Activated CD4-positive, alpha-beta T cell treated with anti-CD3 and anti-CD28 coated beads, Interleukin-2, amount 50 U/mL, for 16 hours (primary cell): ENCODE measurements at regions not wholly inside any gene's neighbourhood (a gene's known extent, or its start where the extent isn't known, plus 50 kb on each side); places are given as distances from the start of the nearest gene placed in this dataset.
"Not testable (repeated sequence)": the region's sequence is repeated elsewhere in the genome, so short reads cannot be mapped to it uniquely, and the experiment has no call there.

ENCODE experiments used
- DNase-seq: peaks from one replicate; pipeline ENCODE4 v3.0.0-alpha.2; 2020

DNA sequence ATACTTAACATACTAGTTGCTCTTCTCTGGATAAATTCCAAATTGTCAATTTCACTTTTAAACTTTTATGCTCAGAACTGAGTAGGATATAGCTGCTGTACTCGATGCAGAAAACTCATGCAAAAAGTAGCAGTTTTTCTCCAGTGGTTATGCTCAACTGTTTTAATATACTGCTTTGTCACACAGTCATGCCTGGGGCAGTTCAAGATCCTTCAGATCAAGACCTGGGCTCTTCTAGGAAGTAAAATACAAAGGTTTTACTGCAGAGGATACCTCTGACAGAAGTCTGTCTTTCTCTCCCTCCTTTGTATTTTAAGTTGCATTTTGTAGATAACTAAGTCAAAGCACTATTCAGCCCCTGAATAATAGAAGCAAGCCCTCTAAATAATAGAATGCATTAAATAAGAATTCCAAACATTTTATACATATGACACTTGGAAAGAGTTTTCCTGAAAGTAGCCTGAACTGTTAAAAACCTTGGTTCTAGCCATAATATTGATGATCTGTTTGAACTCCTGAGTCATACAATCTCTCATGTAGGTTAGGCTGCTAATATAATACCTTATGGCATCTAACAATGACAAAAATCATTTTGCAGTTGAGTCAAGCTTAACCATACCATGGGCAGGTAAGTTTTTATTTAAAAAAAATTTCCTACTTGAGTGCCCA is 183.3 kb upstream of the TRIB2 start:
- no peak for DNase-seq

DNA sequence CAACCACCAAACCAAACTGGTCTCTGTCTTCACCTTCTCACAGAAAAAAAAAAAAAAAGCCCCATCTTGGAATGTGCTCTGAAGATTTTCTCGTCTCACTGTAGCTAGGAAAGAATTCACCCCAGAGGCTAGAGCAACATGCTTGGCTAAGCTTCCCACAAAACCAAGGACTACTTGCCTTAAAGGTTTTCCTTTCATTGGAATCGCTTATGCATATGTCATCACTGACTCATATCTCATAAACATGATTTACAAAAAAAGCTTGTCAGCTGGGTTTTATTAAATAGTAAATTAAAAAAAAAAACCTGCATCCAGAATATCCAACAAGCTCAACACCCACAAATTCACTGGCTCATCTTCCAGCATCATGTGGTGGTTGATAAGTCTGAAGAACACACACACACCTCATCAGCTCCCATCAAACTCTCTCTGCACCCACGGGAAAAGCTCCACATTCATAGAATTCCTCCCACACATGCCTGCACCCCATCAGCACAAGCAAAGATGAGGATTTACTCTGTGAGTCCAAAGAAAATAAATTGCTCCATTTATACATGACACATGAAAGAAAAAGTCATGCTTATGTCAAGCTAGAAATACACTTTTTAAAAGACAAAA is 182.0 kb upstream of the TRIB2 start:
- no peak for DNase-seq

DNA sequence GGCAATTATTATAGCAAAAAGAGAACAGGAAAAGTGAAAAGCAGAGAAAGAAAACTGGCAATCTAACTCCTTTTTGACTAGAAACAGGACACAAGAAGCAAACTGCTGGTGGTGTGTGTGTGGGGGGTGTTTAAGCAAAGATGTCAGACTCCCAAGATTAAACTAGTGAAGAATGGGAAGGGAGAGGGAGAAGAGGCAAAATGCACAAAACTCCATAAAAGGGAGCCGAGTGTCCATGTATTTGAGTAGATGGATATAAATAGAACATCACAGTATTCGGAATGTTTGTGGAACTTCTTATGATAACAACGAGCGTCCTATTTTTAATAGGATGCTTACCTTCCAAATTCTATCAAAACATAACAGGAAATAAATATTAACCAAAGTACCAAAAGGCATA is 179.8 kb upstream of the TRIB2 start:
- DNase-seq = no peak

DNA sequence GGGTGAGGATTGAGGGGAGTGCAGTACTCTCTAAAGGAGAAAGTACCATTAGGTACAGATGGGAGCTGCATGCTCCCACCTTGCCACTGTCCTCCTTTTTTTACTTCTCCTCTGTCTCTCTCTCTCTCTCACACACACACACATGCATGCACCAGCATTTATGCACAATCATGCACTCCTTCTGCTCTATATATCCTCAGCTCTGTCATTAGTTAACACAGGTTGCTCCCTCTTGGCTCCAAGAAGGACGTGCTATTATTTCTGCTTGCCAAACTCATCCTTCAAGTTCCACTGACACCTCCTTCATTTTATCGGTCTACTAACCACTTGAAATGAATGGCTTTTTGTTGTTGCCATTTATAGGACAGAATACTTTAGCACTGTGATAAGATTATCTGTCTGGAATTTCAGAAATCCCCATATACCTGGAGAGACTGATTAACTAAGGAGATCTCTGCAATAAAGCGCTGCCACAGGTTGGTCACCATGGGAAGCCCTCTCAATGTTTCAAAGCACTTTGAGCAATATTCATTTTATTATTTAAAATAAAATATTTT is 178.5 kb upstream of the TRIB2 start:
- no peak for DNase-seq

DNA sequence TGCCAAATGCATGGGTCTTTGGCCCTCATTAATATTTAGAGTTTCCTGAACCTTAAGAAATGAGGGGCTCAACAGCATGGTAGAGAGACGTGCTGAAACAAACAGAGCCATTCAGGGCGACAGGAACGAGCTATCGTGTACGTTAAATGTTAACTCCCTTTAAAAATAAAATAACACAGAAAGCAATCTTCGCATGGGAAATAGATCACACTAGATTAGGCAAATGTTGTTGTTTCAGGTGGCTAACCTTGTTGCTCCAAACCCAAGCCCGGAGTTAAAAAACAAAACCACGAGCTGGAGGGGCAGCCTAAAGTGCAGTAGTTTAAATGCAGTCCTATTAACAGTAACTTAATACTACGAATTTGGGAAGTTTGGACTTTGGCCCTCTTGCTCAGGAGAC is 177.4 kb upstream of the TRIB2 start:
- no peak for DNase-seq

DNA sequence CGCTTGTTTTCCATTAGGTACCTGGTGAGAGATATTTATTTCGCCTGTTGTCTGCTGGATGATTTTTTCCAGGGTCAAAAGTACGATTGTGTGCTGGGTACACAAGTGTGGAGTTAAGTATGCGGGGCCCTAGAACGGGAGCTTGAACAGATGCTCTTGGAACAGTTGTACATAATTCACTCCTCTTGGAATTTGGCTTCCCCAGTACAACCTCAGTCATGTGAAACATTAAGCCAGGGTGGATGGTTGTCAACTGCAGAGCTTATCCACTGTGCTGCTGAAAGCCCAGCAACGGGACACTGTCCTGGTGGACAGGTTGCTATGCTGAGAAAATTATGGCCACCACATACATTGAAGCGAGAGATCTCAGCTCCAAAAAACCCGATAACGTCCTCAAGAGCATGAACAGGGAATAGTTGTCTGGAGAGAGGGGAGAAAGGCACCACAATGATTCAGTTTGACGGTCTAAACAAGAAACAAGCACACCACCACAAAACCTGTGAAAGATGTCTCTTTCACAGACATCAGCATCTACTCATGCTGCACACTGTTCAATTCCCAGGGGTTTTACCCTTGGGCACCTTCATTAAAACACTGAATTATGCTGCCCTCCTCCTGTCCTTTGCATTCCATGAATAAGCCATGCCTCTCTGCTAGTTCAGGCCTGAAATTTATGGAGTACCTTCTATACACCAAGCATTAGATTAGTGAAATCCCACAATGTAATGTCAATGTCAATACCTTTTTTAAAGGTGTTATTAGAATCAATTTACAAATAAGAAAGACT is 176.8 kb upstream of the TRIB2 start:
- DNase-seq = no peak

DNA sequence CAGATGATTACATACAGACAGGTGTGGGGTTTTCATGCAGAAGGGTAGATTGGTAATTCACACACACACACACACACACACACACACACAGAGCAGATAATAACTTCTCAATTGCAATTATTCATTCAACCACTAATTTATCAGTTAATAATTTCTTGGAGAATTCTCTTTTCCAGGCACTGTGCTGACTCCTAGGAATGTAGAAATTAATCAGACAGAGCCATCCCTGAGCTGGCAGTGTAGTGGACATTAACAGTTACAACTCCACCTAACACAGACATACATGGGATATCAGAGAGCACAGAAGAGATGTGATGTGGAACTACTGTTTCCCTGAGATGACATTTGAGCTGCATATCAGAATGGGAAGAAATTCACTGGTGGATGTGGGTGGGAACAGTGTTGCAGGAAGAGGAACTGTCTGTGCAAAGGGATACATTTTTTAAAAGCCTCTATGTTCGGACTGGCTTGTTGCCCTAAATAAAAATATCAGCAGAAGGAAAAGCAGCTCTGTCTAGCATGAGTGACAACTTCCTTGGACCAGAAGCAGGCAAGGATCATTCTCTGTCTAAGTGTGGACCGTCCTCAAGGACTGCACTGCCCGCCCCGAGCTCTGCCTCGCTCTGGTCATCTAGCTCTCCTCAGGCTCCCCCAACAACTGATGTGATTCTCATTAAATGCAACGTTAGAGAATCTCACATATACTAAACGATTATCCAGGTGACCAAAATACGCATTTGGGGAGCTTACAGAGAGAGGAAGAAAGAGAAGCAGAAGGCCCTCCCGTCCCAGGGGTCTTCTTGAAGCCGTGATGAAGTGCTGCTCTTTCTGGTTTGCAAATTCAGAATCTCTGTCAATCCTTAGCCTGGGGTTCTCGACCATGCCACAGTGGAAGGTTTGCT is 173.4 kb upstream of the TRIB2 start:
- no peak for DNase-seq

DNA sequence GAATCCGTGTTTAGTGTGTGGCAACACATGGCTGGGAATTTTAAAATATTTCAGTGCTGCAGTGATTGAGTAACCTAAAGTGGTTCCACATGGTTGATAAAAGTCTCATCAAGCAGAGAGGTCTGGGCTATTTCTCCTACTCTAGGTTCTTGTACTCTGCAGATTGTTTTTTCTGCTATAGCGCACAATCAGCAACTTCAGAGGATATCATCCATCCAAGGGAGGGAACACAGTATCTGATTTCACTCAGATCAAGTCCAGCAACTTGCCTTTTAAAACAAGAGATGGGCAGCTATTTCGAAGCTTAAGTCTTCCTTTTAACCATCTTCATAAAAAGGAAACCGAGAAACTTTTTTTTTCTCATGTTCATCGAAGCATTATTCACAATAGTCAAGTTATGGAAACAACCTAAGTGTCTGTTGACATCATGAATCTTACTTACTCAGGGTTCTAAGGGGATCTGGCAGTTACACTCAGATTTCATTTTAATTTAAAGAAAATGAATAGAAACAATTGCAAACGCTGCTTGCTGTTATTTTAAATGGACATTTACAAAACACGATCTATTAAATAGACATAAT is 172.7 kb upstream of the TRIB2 start:
- no peak for DNase-seq

DNA sequence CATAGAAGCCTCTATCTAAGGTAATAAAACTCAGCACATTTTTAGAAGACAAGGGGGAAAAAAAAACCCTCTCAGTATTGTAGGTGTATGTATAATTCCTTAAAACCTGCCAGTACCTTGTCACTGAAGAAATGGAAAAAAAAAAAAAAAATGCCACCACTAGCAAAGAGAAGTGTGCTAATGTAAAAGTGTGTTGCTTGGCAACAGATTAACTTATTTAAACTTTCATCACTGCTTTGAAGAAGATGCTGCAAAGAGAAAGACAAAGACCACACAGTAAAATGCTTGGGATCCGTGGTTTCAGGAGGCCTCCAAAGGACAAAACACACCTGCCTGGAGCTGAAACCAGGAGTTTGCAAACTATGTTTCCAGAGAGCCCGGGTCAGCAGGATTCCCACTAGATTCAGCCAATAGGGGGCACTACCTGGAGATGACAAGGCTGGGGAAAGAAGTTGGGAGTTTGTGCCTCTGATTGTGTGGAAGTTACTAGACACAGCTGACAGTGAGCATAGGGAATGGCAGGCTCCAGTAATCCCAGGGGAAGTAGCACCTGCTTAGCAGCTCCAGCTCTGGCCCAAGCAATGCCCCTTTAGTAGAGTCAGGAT is 169.1 kb upstream of the TRIB2 start:
- DNase-seq = no peak

DNA sequence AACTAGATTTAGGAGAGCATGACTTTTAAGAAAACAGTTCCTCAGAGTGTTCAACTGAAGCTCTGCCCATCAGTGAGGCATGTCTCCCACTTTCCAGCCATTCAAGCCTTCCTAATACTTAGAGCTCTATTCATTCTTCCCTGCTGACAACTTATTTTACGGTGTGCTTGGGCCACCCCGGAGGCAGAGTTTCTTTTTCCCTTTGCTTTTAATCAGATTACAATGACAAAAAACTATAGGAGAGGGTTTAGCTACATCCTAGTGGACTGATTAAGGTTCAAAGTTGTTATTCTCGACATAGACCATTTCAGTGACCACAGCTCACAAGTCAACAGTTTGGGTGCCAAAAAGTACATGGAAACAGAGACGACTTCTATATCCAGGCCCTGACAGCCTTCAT is 167.8 kb upstream of the TRIB2 start:
- DNase-seq = no peak

DNA sequence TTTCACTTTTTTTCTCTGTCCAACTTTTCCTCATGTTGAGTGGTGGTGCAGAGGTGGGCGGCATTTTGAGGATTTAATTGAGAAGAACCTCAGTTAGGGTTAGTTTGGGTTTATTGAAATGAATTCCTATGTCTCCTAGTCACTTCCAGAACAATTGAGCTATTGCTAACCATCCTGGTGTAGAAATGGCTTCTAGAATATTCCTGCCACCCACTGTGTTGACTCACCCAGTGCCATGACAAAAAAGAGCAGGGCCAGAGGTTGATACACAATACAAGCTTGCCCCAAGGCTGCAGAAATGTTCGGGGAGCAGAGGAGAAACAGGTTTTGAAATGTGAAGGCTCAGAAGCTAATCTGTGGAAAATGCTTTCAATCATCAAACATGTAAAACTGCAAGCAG is 167.1 kb upstream of the TRIB2 start:
- DNase-seq = no peak

DNA sequence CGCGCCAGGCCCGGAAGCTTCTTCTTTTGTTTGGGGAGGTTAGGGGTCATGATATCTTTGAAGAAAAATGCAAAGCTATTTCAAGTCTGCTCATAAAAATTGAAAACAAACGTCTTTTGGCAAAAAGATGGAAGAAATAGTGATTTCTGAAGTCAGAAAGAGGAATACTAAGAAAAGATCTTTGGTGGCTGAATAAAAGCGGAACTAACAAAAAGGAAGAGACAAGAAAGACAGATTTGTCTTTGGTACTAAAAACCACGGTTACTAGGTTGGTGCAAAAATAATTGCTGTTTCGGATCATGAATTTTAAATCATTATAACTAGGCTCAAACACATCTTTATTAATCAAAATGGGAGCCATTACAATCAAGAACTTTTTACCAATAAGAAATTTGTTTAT is 164.6 kb upstream of the TRIB2 start:
- DNase-seq = no peak

DNA sequence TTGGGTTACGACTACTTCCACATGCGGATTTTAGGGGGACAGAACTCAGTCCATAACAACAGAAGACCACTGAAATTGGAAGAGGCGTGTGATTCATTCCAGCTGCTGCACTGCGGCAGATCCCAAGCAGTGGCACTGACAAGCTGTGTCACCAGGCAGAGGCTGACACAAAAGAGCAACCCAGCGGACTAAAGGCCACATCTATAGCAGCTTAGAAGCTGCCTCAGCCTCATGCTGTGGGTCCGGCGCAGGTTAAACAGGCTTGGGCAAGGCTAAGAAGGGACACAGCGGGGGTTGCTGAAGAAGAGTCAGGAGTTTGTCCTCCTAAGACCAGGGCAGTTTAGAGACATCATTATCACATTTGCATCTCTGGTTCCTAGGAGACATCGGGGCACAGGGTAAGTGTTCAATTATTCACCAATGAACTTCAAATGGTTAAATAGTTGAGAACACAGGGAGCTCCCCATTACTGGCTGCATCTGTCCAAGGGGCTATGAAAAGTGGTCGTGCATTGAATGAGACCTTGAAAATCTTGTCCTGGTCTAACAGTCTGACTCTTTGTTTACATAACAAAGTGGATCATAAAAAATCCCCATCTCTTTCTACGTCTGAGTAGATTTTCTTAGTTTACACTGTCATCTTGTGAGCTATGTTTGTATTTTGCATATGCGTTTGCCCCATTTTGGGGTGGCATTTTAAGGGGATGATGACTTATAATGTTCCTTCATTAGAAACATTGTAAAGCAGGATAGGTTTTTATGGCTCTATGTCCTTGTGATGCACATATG is 162.3 kb upstream of the TRIB2 start:
- no peak for DNase-seq

DNA sequence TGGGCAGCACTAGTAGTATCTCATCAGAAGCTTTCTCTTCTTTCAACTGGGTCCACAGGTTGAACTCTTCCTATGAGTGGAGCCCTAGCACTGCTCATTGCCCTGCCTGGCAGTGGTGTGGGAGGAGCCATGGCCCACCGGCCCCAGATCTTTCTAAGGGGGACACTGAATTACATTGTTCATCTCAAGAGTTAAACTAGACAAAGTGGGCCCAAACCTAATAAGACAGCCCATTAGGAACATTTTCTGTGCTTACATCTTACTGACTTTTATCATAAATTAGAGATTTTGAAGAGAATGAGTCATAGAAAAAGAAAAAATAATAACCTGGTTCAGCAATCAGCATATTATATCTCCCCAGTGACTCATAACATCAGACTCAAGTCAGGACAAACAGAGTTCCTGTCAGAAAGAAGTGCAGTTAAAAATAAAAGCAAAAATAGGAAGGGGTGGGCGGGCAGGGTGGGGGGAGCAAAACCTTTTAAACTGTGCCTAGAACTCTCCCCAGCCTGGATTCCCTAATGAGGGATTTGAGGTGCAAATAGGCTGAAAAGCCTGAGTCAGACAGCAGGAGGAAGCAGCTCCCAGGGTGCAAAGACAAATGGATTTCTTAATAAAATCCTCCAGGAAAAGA is 161.6 kb upstream of the TRIB2 start:
- peak; percentile 37 for DNase-seq

DNA sequence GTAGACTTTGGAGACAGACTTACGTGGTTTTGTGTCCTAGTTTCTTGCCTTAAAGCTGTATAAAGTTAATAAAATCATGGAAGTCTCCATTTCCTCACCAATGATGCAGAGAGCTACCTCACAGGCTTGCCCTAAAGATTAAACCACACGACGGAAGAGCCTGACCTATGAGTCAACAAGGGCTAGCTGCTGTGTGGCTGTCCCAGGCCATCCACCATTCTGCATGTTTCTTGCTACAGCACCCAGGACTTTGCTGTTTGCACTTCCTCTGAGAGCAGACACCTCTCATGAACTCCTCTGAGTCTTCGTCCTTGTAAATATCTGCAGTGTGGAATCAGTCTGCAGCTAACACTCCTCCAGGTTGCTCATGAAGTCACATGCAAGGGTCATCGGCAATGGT is 160.0 kb upstream of the TRIB2 start:
- no peak for DNase-seq

DNA sequence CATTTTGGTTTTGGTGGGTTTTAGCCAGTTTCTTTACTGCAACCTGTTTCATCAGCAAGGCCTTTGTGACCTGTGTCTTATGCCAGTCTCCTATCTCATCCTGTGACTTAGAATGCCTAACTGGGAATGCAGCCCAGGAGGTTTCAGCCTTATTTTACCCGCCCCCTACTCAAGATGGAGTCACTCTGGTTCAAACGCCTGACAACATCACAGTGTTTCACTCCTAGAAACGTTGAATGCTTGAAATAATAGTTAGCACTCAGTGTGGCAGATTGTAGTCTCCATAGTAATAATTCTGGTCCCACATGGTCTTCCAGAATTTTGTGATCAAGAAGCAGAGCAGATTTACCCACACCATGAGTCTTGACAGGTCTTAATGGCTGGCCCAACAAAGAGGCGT is 159.0 kb upstream of the TRIB2 start:
- DNase-seq = no peak

DNA sequence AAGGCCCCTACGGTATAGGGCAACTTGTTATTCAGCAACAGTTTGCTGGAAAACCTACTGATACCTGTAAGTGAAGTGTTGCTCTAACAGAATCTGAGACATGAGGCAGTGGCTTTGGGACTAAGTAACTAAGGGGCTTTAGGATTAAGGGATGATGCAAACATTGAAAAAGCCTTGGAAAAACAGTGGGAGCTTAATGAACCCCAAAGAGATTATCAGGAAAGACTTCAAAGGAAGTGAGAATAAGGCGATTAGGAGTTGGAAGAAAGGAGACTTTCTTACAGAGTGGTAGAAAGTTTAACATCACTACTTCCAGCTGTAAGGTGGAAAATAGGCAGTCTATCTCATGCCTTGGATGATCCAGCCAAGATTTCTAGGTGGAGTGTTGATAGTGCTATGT is 158.2 kb upstream of the TRIB2 start:
- no peak for DNase-seq

DNA sequence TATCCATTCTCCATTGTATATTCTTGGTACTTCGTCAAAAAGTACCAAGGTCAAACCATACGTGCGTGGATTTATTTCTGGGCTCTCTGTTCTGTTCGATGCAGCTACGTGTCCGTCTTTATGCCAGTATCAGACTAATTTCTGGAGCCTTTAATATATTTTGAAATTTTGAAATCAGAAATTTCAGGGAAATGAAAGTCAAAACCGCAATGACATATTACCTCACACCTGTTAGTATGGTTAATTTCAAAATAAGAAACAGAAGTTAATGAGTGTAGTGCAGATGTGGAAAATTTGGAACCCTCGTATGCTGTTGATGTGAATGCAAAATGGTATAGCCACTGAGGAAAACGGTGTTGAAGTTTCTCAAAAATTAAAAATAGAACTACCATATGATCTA is 156.1 kb upstream of the TRIB2 start:
- DNase-seq = no peak

DNA sequence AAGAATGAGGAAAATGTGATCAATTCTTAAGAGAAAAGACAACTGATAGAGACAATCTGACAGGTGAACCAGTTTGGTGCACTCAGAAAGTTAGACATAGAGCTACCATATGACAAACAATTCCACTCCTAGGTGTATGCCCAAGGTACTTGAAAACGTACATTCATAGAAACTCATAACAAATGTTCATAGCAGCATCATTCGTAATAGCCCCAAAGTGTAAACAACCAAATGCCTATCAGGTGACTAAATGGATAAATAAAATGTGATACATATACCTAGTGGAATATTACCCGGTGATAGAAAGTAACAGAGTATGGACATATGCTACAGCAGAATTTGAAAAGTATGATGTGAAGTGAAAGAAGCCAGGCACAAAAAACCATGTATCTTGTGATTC is 149.3 kb upstream of the TRIB2 start:
- no peak for DNase-seq

DNA sequence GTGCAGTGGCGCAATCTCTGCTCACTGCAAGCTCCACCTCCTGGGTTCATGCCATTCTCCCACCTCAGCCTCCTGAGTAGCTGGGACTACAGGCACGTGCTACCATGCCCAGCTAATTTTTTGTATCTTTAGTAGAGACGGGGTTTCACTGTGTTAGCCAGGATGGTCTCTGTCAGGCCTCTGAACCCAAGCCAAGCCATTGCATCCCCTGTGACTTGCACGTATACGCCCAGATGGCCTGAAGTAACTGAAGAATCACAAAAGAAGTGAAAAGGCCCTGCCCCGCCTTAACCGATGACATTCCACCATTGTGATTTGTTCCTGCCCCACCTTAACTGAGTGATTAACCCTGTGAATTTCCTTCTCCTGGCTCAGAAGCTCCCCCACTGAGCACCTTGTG is 147.2 kb upstream of the TRIB2 start:
- not testable (repeated sequence) for DNase-seq

DNA sequence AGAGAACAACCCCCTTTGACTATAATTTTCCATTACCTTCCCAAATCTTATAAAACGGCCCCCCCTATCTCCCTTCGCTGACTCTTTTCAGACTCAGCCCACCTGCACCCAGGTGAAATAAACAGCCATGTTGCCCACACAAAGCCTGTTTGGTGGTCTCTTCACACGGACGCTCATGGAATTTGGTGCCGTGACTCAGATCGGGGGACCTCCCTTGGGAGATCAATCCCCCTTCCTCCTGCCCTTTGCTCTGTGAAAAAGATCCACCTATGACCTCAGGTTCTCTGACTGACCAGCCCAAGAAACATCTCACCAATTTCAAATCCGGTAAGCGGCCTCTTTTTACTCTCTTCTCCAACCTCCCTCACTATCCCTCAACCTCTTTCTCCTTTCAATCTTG is 146.8 kb upstream of the TRIB2 start:
- not testable (repeated sequence) for DNase-seq
